UCSD-AML1 (cell line): ENCODE measurements at regions not wholly inside any gene's neighbourhood (a gene's known extent, or its start where the extent isn't known, plus 50 kb on each side); places are given as distances from the start of the nearest gene placed in this dataset.

Experiments
- DNase-seq: peaks from one replicate; lab custom pipeline; 2025; ENCODE audit not compliant: unreplicated experiment; lab: John Stamatoyannopoulos, UW

GRCh38 chr11:70532731-70533130 lies 134.4 kb downstream of the CTTN start:
- DNase-seq: no peak

- no peak for DNase-seq
Measured at GRCh38 chr11:70535191-70535971, 137.1 kb downstream of the CTTN start.

DNA sequence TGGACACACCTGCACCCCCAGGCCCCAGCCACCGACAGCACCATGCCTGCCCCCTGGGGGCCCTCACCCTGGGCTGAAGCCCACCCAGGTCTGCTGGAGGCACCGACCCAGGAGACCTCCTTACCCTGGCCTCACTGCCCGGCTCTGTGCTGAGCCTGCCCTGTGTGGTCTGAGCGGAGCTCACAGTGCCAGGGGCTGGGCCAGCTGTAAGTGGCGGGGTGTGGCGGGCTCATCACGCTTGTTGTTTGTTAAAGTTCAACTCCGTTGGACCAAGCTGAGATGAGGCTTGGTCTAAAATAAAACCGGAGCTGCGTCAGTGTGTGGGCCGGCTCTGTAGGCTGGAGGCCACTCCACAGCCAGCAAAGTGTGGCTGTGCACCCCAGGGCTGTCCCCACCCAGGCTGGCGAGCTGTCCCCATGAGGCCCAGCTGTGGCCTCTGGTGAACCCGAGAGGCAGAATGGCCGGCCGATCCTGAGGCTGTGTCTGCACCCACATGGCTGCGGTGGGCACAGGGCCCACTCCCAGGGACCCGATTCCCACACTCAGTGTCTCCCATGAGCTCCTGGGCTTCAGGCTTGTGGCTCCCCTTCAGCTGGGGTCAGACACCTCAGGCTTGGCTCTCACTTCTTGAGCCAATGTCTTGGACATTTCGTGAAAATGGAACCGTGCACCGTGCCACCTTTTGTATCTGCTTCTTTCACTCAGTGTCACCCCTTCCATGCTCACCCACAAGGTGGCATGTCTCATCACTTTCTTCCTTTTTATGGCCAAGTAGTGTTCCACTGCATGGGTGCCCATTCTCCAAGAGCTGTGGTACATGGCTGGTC lies 137.9 kb downstream of the CTTN start:
- no peak for DNase-seq

- DNase-seq: no peak
Measured at GRCh38 chr11:70537576-70538571, 139.5 kb downstream of the CTTN start.

DNA sequence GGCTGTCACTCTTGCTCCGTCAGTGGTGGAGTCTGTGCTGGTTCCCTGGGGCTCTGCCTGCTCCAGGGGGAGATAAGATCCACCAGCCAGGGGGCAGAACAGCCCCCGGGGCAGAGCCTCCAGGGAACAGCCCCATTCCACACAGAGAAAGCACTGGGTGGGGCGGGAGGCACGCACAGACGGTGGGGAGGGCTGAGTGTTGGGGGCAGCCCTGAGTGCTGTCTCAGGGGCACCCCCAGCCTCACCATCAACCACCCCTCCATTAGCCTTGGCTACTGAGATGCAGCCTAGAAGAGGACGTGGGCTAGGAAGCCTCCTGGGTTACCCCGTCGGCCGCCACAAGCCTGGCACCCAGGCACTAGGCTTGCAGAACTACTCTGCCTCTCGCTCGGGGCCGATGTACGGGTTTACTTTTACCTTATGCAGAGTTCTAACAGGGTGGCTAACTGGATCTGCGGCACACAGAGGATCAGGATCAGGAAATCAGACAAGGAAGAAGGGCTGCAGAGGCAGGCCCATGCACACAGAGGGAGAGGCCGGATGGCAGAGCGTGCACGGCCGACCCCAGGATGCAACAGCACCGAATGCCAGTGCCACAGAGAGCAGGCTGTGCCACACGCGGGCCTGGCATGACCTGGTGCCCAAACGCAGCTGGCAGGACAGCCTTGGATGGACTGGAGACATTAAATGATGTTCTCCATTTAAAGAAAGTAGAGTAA lies 140.5 kb downstream of the CTTN start:
- DNase-seq: no peak

GRCh38 chr11:70539360-70540095 lies 141.2 kb downstream of the CTTN start:
- no peak for DNase-seq

DNA sequence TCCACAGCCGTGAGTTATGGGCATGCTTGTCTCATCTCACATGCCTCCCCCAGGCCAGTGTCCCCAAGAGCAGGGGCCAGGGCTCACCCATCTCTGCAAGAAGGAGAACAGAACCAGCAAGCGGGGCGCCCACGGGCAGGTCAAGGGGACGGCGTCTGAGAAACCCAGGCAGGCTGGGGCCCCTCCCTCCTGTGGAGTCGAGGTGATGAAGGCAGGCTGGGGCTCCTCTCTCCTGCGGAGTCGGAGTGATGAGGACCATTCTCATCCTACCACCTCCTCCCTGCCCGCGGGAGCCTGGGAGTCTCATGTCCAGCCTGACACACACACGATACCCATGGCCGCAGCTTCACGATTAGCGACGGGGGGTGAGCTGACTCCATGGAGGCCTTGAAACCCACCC lies 141.9 kb downstream of the CTTN start:
- DNase-seq: no peak

DNA sequence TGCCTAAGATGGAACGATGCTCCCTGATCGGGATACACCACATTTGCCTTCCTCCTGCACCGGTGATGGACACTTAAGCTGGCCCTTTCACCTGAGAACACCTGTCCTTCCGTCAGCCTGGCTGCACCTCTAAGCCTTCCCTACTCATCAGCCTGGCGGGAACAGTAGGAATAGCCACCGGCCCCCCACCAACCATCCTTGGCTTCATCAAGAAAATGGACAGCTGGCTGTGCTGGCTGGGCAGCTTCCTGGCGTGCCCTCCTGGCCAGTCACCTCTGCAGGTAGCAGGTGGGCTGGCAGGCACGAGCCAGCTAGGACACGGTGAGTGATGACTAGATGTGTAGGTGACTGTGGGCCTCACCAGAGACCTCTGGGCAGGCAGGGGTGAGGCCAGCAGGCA lies 142.8 kb downstream of the CTTN start:
- no peak for DNase-seq

GRCh38 chr11:70541699-70542098 lies 143.4 kb downstream of the CTTN start:
- DNase-seq: no peak

GRCh38 chr11:70542406-70542805 lies 144.1 kb downstream of the CTTN start:
- no peak for DNase-seq

- no peak for DNase-seq
Measured at GRCh38 chr11:70542811-70543210, 144.5 kb downstream of the CTTN start.

DNA sequence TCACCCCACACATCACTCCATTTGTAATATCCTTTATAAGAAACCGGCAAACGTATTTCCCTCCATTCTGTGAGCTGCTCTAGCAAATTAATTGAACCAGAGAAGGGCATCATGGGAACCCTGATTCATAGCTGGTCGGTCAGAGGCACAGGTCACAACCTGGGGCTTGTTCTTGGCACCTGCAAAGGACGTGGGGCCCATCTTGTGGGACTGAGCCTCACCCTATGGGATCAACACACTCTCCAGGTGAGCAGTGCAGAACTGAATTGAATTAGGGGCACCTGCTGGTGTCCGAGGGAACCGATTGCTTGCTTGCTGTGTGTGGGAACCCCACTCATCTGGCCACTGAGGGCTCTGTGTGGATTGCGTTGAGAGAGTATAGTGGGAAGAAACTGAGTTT lies 145.3 kb downstream of the CTTN start:
- no peak for DNase-seq

DNA sequence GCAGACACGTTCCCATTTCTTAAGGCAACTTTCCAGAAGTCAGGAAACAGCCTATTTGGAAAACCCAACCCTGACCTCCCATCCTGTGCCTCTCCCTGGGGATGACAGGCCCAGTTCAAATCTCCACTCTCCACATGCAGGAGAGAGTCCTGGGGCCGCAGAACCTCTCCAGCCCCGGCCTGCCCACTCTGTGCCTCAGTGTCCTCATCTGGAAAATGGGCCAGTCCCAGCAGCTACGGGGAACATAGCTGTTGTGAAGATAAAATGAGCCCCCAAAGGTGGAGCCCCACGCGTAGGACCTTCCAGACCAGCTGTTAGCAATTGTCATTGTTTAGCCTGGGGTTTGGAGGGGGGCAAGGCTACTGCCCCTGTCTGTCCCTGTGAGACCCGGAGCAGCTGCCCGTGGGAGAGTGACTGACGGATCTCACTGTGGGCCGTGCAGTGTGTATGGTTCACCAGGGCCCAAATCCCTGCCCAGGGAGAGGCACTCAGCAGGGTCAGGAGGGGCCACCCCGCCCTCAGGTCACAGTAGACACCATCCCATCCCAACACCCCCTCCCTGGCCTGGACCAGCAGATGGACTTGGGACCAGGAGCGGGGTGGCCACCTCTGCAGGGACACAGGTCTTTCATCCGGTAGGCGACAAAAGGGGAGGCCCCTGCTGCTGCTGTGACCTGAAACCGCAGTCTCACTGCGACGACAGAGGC lies 145.9 kb downstream of the CTTN start:
- no peak for DNase-seq

DNA sequence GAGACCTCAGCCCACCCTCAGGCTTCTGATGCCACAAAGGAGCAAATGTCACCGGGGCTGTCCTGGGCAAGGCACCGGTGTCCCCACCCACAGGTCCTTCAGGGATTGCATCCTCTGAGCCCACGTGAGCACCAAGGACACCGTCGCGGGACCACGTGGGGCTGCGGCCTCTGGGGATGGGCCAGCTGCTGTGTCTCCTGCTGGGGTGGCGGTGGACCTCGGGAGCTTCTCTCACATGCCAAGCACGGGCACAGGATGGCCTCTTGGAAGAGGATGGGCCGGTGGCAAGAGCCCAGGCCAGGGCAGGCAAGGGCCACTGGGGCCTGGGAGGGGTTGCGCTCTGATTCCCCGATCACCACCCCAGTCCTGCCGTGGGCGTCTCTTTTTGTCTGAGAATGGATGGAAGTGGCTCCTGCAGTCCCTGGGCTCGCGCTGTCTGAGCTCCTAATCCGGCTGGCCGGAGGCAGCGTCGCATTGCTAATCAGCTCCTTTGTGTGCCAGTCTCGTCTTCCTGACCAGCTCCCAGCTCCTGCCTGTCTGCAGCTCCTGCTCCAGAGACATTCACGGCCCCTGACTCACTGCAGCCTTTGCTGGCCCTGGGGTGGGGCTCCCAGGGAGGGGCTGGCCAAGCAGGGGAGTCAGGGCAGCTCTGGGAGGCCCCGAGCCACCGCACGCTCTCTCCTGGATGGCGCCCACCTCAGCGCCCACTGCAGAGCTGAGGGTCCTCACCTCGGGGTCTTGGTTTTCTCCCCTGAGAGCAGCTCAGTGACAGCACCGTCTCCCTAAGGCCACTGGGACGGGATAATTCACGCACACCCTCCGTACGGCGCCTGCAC lies 146.7 kb downstream of the CTTN start:
- DNase-seq: no peak

DNA sequence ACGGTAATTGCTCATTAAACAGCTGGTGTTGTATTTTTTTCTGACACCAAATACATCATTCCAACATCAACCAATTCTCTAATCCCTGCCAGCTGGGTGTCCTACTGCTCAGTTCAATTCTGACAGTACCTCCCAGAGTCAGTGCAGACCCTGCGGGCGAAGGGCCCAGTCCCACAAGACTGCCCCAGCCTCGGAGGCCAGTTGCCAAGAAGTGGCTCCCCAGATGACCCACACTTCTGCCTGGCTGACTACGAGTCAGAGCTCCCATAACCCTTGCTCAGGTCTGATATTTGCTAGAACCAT lies 147.2 kb downstream of the CTTN start:
- no peak for DNase-seq

DNA sequence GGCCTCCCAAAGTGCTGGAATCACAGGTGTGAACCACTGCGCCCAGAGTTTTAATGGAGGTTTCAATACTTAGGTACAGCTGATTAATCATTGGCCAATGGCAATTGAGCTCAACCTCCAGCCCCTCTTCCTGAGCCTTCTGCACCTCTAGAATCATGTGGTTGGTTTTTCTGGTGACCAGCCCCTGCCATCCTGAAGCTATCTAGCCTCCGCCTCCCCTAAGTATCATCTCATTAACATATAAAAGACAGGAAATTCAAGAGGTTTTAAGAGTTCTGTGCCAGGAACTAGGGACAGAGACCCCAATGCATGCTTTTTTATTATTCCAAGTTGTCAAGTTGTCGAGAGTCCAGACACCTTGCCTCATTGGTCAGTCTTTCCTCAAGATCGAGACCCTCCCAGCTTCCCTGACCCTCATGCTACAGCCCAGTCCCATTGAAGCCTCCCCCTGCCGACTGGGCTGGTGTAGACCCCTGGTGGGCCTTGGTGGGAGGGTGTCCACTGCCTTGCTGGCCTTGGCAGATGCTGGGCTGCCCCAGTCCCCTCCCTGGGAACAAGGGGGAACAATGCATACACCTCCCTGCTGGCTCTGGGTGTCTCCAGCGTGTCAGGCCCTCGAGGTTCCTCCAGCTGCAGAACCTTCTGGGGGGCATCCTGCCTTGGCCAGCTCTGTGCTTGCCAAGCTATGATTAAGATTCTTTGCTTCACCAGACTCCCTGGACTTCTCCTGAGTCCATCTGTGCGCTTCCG lies 148.0 kb downstream of the CTTN start:
- no peak for DNase-seq

DNA sequence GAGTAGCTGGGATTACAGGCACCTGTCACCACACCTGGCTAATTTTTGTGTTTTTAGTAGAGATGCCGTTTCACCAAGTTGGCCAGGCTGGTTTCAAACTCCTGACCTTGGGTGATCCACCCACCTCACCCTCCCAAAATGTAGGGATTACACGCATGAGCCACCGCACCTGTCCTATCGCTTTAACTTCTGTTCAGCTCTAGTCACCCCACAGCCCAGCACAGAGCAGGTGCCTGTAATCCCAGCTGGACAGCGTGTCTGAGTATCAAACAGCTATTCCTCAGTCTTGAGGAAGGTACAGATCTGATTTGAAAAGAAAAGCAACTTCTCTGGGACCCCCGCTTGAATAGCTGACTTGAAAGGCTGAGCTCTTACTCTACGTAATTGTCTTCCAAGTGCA lies 149.1 kb downstream of the CTTN start:
- no peak for DNase-seq
